ENCODE measurements at regions not wholly inside any gene's neighbourhood (a gene's known extent, or its start where the extent isn't known, plus 50 kb on each side); places are given as distances from the start of the nearest gene placed in this dataset.

GRCh38 chr6:9937031-9937763, 477.7 kb downstream of the TFAP2A start:
- no peak for DNase-seq
- TF ChIP-seq, protein P1, sequence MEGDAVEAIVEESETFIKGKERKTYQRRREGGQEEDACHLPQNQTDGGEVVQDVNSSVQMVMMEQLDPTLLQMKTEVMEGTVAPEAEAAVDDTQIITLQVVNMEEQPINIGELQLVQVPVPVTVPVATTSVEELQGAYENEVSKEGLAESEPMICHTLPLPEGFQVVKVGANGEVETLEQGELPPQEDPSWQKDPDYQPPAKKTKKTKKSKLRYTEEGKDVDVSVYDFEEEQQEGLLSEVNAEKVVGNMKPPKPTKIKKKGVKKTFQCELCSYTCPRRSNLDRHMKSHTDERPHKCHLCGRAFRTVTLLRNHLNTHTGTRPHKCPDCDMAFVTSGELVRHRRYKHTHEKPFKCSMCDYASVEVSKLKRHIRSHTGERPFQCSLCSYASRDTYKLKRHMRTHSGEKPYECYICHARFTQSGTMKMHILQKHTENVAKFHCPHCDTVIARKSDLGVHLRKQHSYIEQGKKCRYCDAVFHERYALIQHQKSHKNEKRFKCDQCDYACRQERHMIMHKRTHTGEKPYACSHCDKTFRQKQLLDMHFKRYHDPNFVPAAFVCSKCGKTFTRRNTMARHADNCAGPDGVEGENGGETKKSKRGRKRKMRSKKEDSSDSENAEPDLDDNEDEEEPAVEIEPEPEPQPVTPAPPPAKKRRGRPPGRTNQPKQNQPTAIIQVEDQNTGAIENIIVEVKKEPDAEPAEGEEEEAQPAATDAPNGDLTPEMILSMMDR (IDR thresholded peaks at IDR 0.05 in 8 of 11, conservative IDR thresholded peaks at IDR 0.05 in 3 of 11): no peak
- TF ChIP-seq POLR2AphosphoS5 (IDR thresholded peaks at IDR 0.05): no peak
- H3K4me3 ChIP-seq: no peak overlapping the region
- H3K36me3 ChIP-seq: no peaks in the 10 kb centered on the region
- H3K4me1 ChIP-seq: no peaks in the 10 kb centered on the region
- intact Hi-C loops (cut with DNase I; ENCODE audit: low total_unique reads): no loop called here
- no peak overlapping the region for H3K27ac ChIP-seq
- H3K9me3 ChIP-seq: peaks cover 0 to 3% (median 0%) of the 10 kb centered on the region in 8 donors
- no peaks in the 10 kb centered on the region for H3K27me3 ChIP-seq (replicated peaks in 1 of 7)
- WGBS, 5 donors: 78 to 86% (median 80%) methylated on average over 13 of the region's 13 CpGs

DNA sequence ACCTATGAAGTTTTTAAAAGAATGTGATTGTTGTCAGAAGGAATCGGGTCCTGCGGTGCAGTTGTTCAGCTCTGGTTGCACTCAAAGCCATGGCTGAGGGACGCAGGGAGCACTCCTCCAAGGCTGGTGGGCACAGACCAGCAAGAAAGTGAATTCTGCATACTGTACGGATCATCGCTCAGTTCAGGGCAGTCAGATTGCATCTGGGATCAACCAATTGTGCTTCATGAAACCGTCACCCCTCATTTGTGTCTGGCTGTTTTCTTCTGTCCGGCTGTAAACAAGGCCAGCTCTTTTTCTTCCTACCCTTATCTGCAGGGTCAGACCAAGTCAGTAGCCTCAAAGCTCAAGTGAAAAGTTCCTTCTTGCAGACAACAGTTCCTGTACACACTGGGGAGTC, 478.3 kb downstream of the TFAP2A start:
- Histone ChIP-seq H3K9me3 (no peaks in the 10 kb centered on the region), H3K4me1 (no peaks in the 10 kb centered on the region), H3K27me3 (replicated peaks in 1 of 7) (no peaks in the 10 kb centered on the region), H3K36me3 (no peaks in the 10 kb centered on the region), H3K4me3 (no peak overlapping the region), H3K27ac (no peak overlapping the region)
- DNase-seq: no peak
- WGBS, 5 donors: 71 to 78% (median 73%) methylated on average over 7 of the region's 7 CpGs
- TF ChIP-seq POLR2A (IDR thresholded peaks at IDR 0.05) (no peak), POLR2AphosphoS5 (IDR thresholded peaks at IDR 0.05) (no peak)
- TF ChIP-seq, protein P1 (IDR thresholded peaks at IDR 0.05 in 8 of 11, conservative IDR thresholded peaks at IDR 0.05 in 3 of 11): no peak
- intact Hi-C loops (cut with DNase I; ENCODE audit: low total_unique reads): no loop called here

DNA sequence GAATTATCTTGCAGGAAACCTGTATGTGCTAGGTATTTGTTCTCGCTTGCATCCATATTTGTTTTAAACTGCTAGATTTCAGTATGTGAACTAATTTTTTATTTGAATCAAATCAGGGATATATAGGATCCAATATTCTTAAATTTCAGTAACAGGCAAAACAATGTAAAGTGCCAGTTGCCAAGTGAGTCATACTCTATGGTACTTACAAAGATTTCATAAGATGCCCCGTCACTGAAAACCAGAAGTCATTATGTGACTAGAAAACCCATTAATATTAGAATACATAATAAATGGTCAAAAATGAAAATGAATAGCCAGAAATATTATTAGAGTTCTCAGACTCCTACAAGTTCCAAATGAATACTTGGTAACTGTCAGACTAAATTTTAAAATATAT, 481.2 kb downstream of the TFAP2A start:
- no peaks in the 10 kb centered on the region for H3K27me3 ChIP-seq (replicated peaks in 1 of 7)
- WGBS, 5 donors: 82 to 88% (median 88%) methylated on average over 2 of the region's 2 CpGs
- no peak overlapping the region for H3K27ac ChIP-seq
- H3K4me1 ChIP-seq: no peaks in the 10 kb centered on the region
- H3K9me3 ChIP-seq: peaks cover 0 to 14% (median 10%) of the 10 kb centered on the region in 8 donors
- intact Hi-C loops (cut with DNase I; ENCODE audit: low total_unique reads): no loop called here
- TF ChIP-seq POLR2AphosphoS5 (IDR thresholded peaks at IDR 0.05) (no peak), POLR2A (IDR thresholded peaks at IDR 0.05) (no peak)
- TF ChIP-seq, protein P1 (IDR thresholded peaks at IDR 0.05 in 8 of 11, conservative IDR thresholded peaks at IDR 0.05 in 3 of 11): no peak
- H3K4me3 ChIP-seq: no peak overlapping the region
- H3K36me3 ChIP-seq: no peaks in the 10 kb centered on the region
- no peak for DNase-seq

DNA sequence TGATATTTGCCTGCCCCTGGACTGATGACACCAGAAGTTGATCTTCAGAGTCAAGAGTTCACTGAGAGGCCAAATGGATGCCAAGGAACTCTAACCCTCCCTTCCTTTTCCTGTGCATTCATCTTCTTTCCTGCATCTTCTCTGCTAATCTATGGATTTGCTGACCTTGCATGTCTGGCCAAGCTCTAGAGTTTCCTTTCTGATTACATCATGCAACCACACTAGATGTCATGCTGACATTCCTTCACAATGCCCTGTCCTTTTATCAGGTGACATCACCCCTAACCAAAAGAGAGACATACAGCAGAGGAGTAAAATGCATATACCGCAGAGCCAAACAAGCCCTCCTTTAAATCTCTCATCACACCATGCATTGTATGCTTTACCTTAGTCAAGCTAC, 487.6 kb downstream of the TFAP2A start:
- no peaks in the 10 kb centered on the region for H3K36me3 ChIP-seq
- peaks cover 0 to 22% (median 11%) of the 10 kb centered on the region in 8 donors for H3K9me3 ChIP-seq
- WGBS, 5 donors: 81 to 100% (median 92%) methylated on average over 1 of the region's 1 CpG
- no peak overlapping the region for H3K4me3 ChIP-seq
- no peaks in the 10 kb centered on the region for H3K27me3 ChIP-seq (replicated peaks in 1 of 7)
- no peak overlapping the region for H3K27ac ChIP-seq
- TF ChIP-seq, protein P1 (IDR thresholded peaks at IDR 0.05 in 8 of 11, conservative IDR thresholded peaks at IDR 0.05 in 3 of 11): no peak
- no peak for TF ChIP-seq POLR2AphosphoS5 (IDR thresholded peaks at IDR 0.05)
- no peak for TF ChIP-seq POLR2A (IDR thresholded peaks at IDR 0.05)
- DNase-seq: no peak
- intact Hi-C loops (cut with DNase I; ENCODE audit: low total_unique reads): no loop called here
- H3K4me1 ChIP-seq: no peaks in the 10 kb centered on the region

Measured in spleen (tissue), 11 donors.